GM19468 (cell line): ENCODE measurements at regions not wholly inside any gene's neighbourhood (a gene's known extent, or its start where the extent isn't known, plus 50 kb on each side); places are given as distances from the start of the nearest gene placed in this dataset.
"Not testable (repeated sequence)": the region's sequence is repeated elsewhere in the genome, so short reads cannot be mapped to it uniquely, and the experiment has no call there.

Source experiments
- ATAC-seq: cut with Tn5 transposase; IDR thresholded peaks from one replicate; pipeline ENCODE4 v1.9.1; 2021; ENCODE audit warnings: mild to moderate bottlenecking, moderate library complexity, moderate number of reproducible peaks; ENCODE audit not compliant: unreplicated experiment; ENCODE audit errors: extremely low read depth

GRCh38 chr2:155633060-155633839 is 699.3 kb downstream of the NR4A2 start:
- ATAC-seq: no peak

- ATAC-seq: no peak
These were observed 701.8 kb downstream of the NR4A2 start for GRCh38 chr2:155630760-155631159.

GRCh38 chr2:155622443-155622842 is 710.1 kb downstream of the NR4A2 start:
- ATAC-seq: no peak

- no peak for ATAC-seq
These were observed 731.4 kb downstream of the NR4A2 start for GRCh38 chr2:155600914-155601760.

GRCh38 chr2:155600296-155600695 is 732.2 kb downstream of the NR4A2 start:
- no peak for ATAC-seq

GRCh38 chr2:155599834-155600233 is 732.7 kb downstream of the NR4A2 start:
- no peak for ATAC-seq

- no peak for ATAC-seq
These were observed 748.8 kb downstream of the NR4A2 start for GRCh38 chr2:155583674-155584195.

GRCh38 chr2:155574941-155575340 is 757.6 kb downstream of the NR4A2 start:
- no peak for ATAC-seq

GRCh38 chr2:155547571-155547970 is 785.0 kb downstream of the NR4A2 start:
- no peak for ATAC-seq

- ATAC-seq: no peak
These were observed 785.6 kb downstream of the NR4A2 start for GRCh38 chr2:155546721-155547555.

- ATAC-seq: not testable (repeated sequence)
These were observed 793.5 kb downstream of the NR4A2 start for GRCh38 chr2:155539028-155539427.

- ATAC-seq: no peak
These were observed 804.5 kb downstream of the NR4A2 start for GRCh38 chr2:155528034-155528433.

GRCh38 chr2:155525199-155525598 is 807.3 kb downstream of the NR4A2 start:
- no peak for ATAC-seq

- ATAC-seq: no peak
These were observed 812.9 kb downstream of the NR4A2 start for GRCh38 chr2:155519529-155520130.

- ATAC-seq: no peak
These were observed 814.4 kb downstream of the NR4A2 start for GRCh38 chr2:155518094-155518493.

- ATAC-seq: no peak
These were observed 815.2 kb downstream of the NR4A2 start for GRCh38 chr2:155517362-155517761.

GRCh38 chr2:155513248-155513647 is 814.8 kb downstream of the KCNJ3 start:
- no peak for ATAC-seq

- ATAC-seq: no peak
These were observed 804.3 kb downstream of the KCNJ3 start for GRCh38 chr2:155502766-155503165.

GRCh38 chr2:155498106-155498505 is 799.6 kb downstream of the KCNJ3 start:
- ATAC-seq: no peak

- ATAC-seq: no peak
These were observed 796.2 kb downstream of the KCNJ3 start for GRCh38 chr2:155494744-155495143.
